H9 (cell line): ENCODE measurements at regions not wholly inside any gene's neighbourhood (a gene's known extent, or its start where the extent isn't known, plus 50 kb on each side); places are given as distances from the start of the nearest gene placed in this dataset.

Experiments
- DNase-seq: peaks from one replicate; pipeline ENCODE4 v3.0.0-alpha.2; 2017
- H2AFZ ChIP-seq: one replicate; pipeline ENCODE4 v1.6.1; 2013; ENCODE audit warnings: mild to moderate bottlenecking, low read length, control low read depth, moderate library complexity
- H2AK5ac ChIP-seq: 2 replicates; pipeline ENCODE4 v1.6.1; 2013; ENCODE audit warnings: low read length, control low read depth, mixed read lengths; ENCODE audit not compliant: insufficient read length
- H2BK120ac ChIP-seq: one replicate; pipeline ENCODE4 v1.6.1; 2013; ENCODE audit warnings: low read depth, mild to moderate bottlenecking, low read length, control low read depth, inconsistent platforms; ENCODE audit not compliant: poor library complexity, severe bottlenecking
- H2BK12ac ChIP-seq: 2 replicates; pipeline ENCODE4 v1.6.1; 2013; ENCODE audit warnings: low read length, control low read depth, mixed read lengths, low read depth; ENCODE audit not compliant: insufficient read length
- H2BK15ac ChIP-seq: 2 replicates; pipeline ENCODE4 v1.6.1; 2013; ENCODE audit warnings: low read depth, low read length, control low read depth
- H2BK20ac ChIP-seq: one replicate; pipeline ENCODE4 v1.6.1; 2013; ENCODE audit warnings: low read depth, mild to moderate bottlenecking, low read length, control low read depth, inconsistent platforms; ENCODE audit not compliant: poor library complexity, severe bottlenecking
- H2BK5ac ChIP-seq: 2 replicates; pipeline ENCODE4 v1.6.1; 2013; ENCODE audit warnings: low read length, control low read depth, mixed read lengths; ENCODE audit not compliant: insufficient read length
- H3K14ac ChIP-seq: 2 replicates; pipeline ENCODE4 v1.6.1; 2013; ENCODE audit warnings: low read length, control low read depth; ENCODE audit not compliant: insufficient read depth
- H3K18ac ChIP-seq: 2 replicates; pipeline ENCODE4 v1.6.1; 2013; ENCODE audit warnings: low read depth, mild to moderate bottlenecking, mixed read lengths, low read length, control low read depth; ENCODE audit not compliant: insufficient read length
- H3K23ac ChIP-seq: 2 replicates; pipeline ENCODE4 v1.6.1; 2013; ENCODE audit warnings: low read length, control low read depth, mixed read lengths, low read depth; ENCODE audit not compliant: insufficient read length
- H3K23me2 ChIP-seq: 2 replicates; pipeline ENCODE4 v1.6.1; 2013; ENCODE audit warnings: low read depth, mild to moderate bottlenecking, mixed read lengths, low read length, control low read depth; ENCODE audit not compliant: insufficient read length, poor library complexity, severe bottlenecking
- H3K27ac ChIP-seq: 2 replicates; pipeline ENCODE4 v1.5.1; 2013; ENCODE audit warnings: low read length, control low read depth, mixed read lengths, low read depth; ENCODE audit not compliant: insufficient read length
- H3K27me3 ChIP-seq: 2 replicates; pipeline ENCODE4 v1.6.1; 2013; ENCODE audit warnings: low read length, control low read depth, inconsistent platforms; ENCODE audit not compliant: insufficient read depth
- H3K4ac ChIP-seq: 2 replicates; pipeline ENCODE4 v1.6.1; 2013; ENCODE audit warnings: low read depth, mild to moderate bottlenecking, control low read depth, inconsistent platforms, low read length, moderate library complexity
- H3K4me1 ChIP-seq: 2 replicates; pipeline ENCODE4 v1.6.1; 2013; ENCODE audit warnings: low read length, control low read depth, inconsistent platforms; ENCODE audit not compliant: insufficient read depth
- H3K4me2 ChIP-seq: 2 replicates; pipeline ENCODE4 v1.6.1; 2013; ENCODE audit warnings: low read length, control low read depth, mixed read lengths; ENCODE audit not compliant: insufficient read length, insufficient read depth
- H3K56ac ChIP-seq: 2 replicates; pipeline ENCODE4 v1.6.1; 2013; ENCODE audit warnings: low read depth, mild to moderate bottlenecking, mixed read lengths, low read length, control low read depth; ENCODE audit not compliant: insufficient read length
- H3K79me1 ChIP-seq: 2 replicates; pipeline ENCODE4 v1.6.1; 2013; ENCODE audit warnings: low read depth, mild to moderate bottlenecking, moderate library complexity, low read length, control low read depth, inconsistent platforms; ENCODE audit not compliant: insufficient read depth, poor library complexity, severe bottlenecking
- H3K79me2 ChIP-seq: 2 replicates; pipeline ENCODE4 v1.6.1; 2013; ENCODE audit warnings: low read length, control low read depth, inconsistent platforms; ENCODE audit not compliant: insufficient read depth
- H3K9ac ChIP-seq: 2 replicates; pipeline ENCODE4 v1.6.1; 2013; ENCODE audit warnings: low read length, control low read depth, mixed read lengths; ENCODE audit not compliant: insufficient read length; ENCODE audit errors: extremely low read depth
- H3K9me3 ChIP-seq: one replicate; pipeline ENCODE4 v1.6.1; 2013; ENCODE audit warnings: low read depth, low read length, inconsistent platforms; ENCODE audit not compliant: control insufficient read depth
- H3T11ph ChIP-seq: one replicate; pipeline ENCODE4 v1.6.1; 2013; ENCODE audit warnings: mild to moderate bottlenecking, low read length, control low read depth, inconsistent platforms
- H4K20me1 ChIP-seq: one replicate; pipeline ENCODE4 v1.6.1; 2013; ENCODE audit not compliant: control insufficient read depth, insufficient read length, insufficient read depth
- H4K5ac ChIP-seq: 2 replicates; pipeline ENCODE4 v1.6.1; 2013; ENCODE audit warnings: low read depth, mild to moderate bottlenecking, mixed read lengths, low read length, control low read depth; ENCODE audit not compliant: insufficient read length
- H4K8ac ChIP-seq: replicated peaks from 2 replicates; pipeline ENCODE4 v1.6.1; 2013; ENCODE audit warnings: low read length, control low read depth, mixed read lengths, low read depth; ENCODE audit not compliant: insufficient read length
- H4K91ac ChIP-seq: 2 replicates; pipeline ENCODE4 v1.6.1; 2013; ENCODE audit warnings: low read depth, mild to moderate bottlenecking, moderate library complexity, mixed read lengths, low read length, control low read depth; ENCODE audit not compliant: insufficient read length
- H3K27ac Mint-ChIP-seq, 3 experiments: 2 replicates in 2 of 3; 3 replicates in 1 of 3; pipeline ENCODE4 v1.8.0; 2020 to 2021; ENCODE audit warnings: mixed read lengths in 3 of 3, mild to moderate bottlenecking in 1 of 3, moderate library complexity in 1 of 3
- H3K27me3 Mint-ChIP-seq: 2 replicates; pipeline ENCODE4 v1.8.0; 2021; ENCODE audit warnings: low read depth, mild to moderate bottlenecking, moderate library complexity, mixed read lengths
- H3K36me3 Mint-ChIP-seq, 3 experiments: 2 replicates in 2 of 3; 3 replicates in 1 of 3; pipeline ENCODE4 v1.8.0; 2020 to 2021; ENCODE audit warnings: low read depth in 3 of 3, mixed read lengths in 3 of 3; ENCODE audit not compliant: insufficient read depth in 1 of 3
- H3K4me1 Mint-ChIP-seq, 2 experiments: 2 replicates each; pipeline ENCODE4 v1.8.0; 2020; ENCODE audit warnings: mixed read lengths in 2 of 2
- H3K4me3 Mint-ChIP-seq, 2 experiments: 2 replicates in 1 of 2; 3 replicates in 1 of 2; pipeline ENCODE4 v1.8.0; 2020 to 2021; ENCODE audit warnings: mild to moderate bottlenecking in 2 of 2, mixed read lengths in 2 of 2, moderate library complexity in 1 of 2
- H3K9me3 Mint-ChIP-seq, 2 experiments: 2 replicates in 1 of 2; 3 replicates in 1 of 2; pipeline ENCODE4 v1.8.0; 2020; ENCODE audit warnings: mild to moderate bottlenecking in 2 of 2, mixed read lengths in 2 of 2, moderate library complexity in 1 of 2
- WGBS: extraction: QIAGEN DNeasy Blood & Tissue Kit; methylation state at CpG from one replicate; pipeline ENCODE4 v1.1.7; 2013; ENCODE audit warnings: missing lambda C conversion rate, low lambda C conversion rate, mixed read lengths; ENCODE audit not compliant: insufficient read length; ENCODE audit errors: extremely low coverage; 5-methylcytosine and 5-hydroxymethylcytosine counted together
- TF ChIP-seq, protein P1 (sequence below): fragments of 200-600 bp; sonication (generic); conservative IDR thresholded peaks from 3 replicates; pipeline ENCODE4 v1.8.0; 2021; ENCODE audit warnings: antibody characterized with exemption, mild to moderate bottlenecking

DNA sequence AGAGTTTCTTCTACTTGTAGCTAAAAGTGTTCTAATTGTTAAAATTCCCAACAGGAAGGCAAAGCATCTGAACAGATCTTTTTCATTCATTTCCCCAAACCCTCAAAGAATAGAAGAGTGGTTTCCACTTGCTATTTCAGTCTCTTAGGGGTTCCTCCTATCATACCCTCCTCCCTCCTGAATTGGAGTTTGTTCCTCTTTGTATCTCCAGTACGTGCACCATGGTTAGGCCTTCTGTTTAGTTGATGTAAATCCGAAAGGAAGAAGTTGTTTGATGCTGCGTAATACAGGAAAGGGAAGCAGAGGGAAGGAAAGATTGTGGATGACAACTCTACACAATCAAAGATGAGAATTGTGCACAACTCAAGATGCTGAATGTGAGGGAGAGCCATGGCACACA, 303.6 kb downstream of the PIK3R1 start:
- H3K9me3 ChIP-seq, result no peaks in the 10 kb centered on the region
- H3K79me1 ChIP-seq, result no peaks in the 10 kb centered on the region
- Mint-ChIP-seq H3K4me3 (no peak overlapping the region), H3K27ac (no peak overlapping the region), H3K9me3 (0 out of 5 replicates have a peak, but pooled peaks cover 0 to 2% of the 10 kb centered on the region in 2 experiments), H3K27me3 (no peaks in the 10 kb centered on the region), H3K4me1 (peaks cover 22 to 24% of the 10 kb centered on the region in 2 experiments), H3K36me3 (peaks cover 0 to 2% (median 0%) of the 10 kb centered on the region in 3 experiments; a peak in 1 of 7 replicates)
- no peak overlapping the region for H3K4me2 ChIP-seq
- no peak overlapping the region for H2BK15ac ChIP-seq
- no peak overlapping the region for H3K23ac ChIP-seq
- no peak overlapping the region for H3K9ac ChIP-seq
- H3K14ac ChIP-seq, result no peak overlapping the region
- no peak overlapping the region for H4K91ac ChIP-seq
- no peak overlapping the region for H3K18ac ChIP-seq
- H2BK12ac ChIP-seq, result no peak overlapping the region
- H3K4ac ChIP-seq, result no peak overlapping the region
- no peak overlapping the region for H4K5ac ChIP-seq
- no CpG with 5 or more reads among the region's 3 CpGs for WGBS
- DNase-seq, result no peak
- H2AK5ac ChIP-seq, result no peak overlapping the region
- H2BK5ac ChIP-seq, result no peak overlapping the region
- H3K79me2 ChIP-seq, result no peaks in the 10 kb centered on the region; the same call in 1 of the 2 replicates
- TF ChIP-seq, protein P1, sequence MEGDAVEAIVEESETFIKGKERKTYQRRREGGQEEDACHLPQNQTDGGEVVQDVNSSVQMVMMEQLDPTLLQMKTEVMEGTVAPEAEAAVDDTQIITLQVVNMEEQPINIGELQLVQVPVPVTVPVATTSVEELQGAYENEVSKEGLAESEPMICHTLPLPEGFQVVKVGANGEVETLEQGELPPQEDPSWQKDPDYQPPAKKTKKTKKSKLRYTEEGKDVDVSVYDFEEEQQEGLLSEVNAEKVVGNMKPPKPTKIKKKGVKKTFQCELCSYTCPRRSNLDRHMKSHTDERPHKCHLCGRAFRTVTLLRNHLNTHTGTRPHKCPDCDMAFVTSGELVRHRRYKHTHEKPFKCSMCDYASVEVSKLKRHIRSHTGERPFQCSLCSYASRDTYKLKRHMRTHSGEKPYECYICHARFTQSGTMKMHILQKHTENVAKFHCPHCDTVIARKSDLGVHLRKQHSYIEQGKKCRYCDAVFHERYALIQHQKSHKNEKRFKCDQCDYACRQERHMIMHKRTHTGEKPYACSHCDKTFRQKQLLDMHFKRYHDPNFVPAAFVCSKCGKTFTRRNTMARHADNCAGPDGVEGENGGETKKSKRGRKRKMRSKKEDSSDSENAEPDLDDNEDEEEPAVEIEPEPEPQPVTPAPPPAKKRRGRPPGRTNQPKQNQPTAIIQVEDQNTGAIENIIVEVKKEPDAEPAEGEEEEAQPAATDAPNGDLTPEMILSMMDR, result no peak
- peaks cover 8% of the 10 kb centered on the region; the same call in 1 of the 2 replicates for H3K4me1 ChIP-seq
- no peak overlapping the region for H2AFZ ChIP-seq
- H4K8ac ChIP-seq, result no peak overlapping the region
- H3K27ac ChIP-seq, result no peak overlapping the region
- H3K56ac ChIP-seq, result no peak overlapping the region
- H3K27me3 ChIP-seq, result no peaks in the 10 kb centered on the region
- H2BK120ac ChIP-seq, result no peak overlapping the region
- no peaks in the 10 kb centered on the region for H3K23me2 ChIP-seq
- no peak overlapping the region for H3T11ph ChIP-seq
- H2BK20ac ChIP-seq, result no peak overlapping the region
- no peaks in the 10 kb centered on the region for H4K20me1 ChIP-seq
